GM18517 (cell line): ENCODE measurements at regions not wholly inside any gene's neighbourhood (a gene's known extent, or its start where the extent isn't known, plus 50 kb on each side); places are given as distances from the start of the nearest gene placed in this dataset.
"Not testable (repeated sequence)": the region's sequence is repeated elsewhere in the genome, so short reads cannot be mapped to it uniquely, and the experiment has no call there.

Experiments
- ATAC-seq: cut with Tn5 transposase; IDR thresholded peaks from one replicate; pipeline ENCODE4 v1.9.1; 2021; ENCODE audit warnings: mild to moderate bottlenecking, moderate library complexity; ENCODE audit not compliant: unreplicated experiment

GRCh38 chr6:133099573-133099972 lies 141.6 kb upstream of the EYA4 start:
- no peak for ATAC-seq

- ATAC-seq = no peak
These were observed 140.3 kb upstream of the EYA4 start for GRCh38 chr6:133100865-133101264.

GRCh38 chr6:133101790-133102189 lies 139.4 kb upstream of the EYA4 start:
- ATAC-seq = no peak

DNA sequence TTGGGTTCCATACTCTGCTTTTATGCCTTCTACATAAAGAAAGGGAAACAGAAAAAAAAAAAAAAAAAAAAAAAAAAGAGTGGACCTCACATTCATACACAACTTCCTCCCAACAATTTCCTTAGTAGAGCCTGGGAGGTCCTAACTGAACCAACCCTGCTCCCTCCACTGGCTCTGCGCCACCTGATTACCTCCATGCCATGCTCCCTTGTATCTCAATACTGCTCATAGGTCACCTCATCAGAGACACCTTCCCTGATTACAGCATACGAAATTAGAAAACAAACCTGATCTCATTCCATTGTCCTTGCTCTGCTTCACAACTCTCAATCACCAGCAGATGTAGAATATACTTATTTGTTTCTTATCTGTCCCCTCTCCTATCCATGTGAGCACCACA lies 134.2 kb upstream of the EYA4 start:
- ATAC-seq = no peak

DNA sequence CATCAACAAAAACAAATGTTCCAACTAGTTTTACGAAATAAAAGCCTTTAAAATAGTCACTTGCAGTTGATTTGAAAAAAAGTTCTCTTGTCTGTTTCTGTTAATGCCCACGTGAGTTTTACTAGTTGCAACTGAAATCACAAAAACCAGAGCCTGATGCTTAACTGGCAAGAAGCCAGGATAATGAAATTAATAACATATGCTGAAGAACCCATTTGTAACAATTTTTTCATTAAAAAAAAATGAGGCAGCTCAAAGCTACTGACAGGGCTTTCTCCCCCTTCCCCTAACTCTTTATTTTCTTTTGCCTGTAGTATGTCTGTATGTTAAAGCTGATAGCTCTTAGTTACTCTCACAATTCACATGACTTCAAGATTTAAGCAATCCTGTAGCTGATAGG lies 132.7 kb upstream of the EYA4 start:
- ATAC-seq = no peak

DNA sequence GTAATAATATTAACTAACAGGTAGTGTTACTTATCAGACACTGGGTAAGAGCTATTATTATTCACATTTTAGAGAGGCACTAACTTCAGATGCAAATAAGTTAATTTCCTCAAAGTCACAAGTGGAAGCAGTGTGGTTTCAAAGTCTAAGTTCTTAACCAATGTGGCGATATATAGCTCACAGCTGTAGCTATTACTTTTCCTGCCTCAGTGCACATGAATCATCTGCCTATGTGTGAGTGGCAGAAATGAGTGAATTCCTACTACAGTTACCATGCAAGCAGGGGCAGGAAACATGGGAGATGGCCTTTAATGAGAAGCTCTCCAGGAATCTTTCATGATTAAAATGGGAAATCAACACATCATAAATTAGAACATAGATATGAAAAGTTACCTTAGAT lies 126.2 kb upstream of the EYA4 start:
- no peak for ATAC-seq

GRCh38 chr6:133115946-133116345 lies 125.2 kb upstream of the EYA4 start:
- no peak for ATAC-seq

- ATAC-seq = no peak
These were observed 113.0 kb upstream of the EYA4 start for GRCh38 chr6:133128191-133128590.

DNA sequence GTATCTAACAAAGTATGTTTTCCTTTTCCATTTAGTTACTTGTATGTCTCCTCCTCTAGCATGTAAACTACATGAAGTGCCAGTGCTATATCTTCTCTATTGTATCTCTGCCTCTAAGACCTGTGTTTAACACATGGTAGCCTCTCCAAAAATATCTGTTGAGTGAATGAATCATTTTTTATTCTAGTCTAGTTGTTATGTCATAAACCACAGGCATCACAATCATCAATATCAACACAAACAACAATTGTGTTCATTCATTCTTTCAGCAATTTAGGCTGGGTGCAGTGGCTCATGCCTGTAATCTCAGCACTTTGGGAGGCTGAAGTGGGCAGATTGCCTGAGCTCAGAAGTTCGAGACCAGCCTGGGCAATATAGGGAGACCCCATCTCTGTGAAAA lies 111.6 kb upstream of the EYA4 start:
- ATAC-seq = no peak

DNA sequence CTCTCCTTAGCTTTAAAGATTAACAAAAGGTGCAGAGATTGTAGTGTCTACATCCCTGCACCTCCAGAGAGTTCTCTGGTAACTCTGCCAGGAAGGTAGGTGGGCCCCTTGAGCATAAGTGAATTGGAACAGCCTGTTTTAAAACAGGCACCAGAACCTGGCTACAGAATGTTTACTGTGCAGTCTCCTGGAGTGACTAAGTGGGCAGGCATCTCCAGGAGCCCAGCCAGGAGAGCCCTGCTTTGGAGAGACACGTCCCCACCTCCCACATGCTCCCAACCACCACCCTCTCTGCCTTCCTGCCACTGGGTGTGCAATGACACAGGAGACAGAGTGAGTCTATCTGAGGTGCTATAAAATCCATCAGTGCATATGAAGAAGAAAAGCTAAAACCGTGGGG lies 110.3 kb upstream of the EYA4 start:
- ATAC-seq = no peak

- ATAC-seq = no peak
These were observed 109.3 kb upstream of the EYA4 start for GRCh38 chr6:133131621-133132465.

- no peak for ATAC-seq
These were observed 108.6 kb upstream of the EYA4 start for GRCh38 chr6:133132466-133132971.

DNA sequence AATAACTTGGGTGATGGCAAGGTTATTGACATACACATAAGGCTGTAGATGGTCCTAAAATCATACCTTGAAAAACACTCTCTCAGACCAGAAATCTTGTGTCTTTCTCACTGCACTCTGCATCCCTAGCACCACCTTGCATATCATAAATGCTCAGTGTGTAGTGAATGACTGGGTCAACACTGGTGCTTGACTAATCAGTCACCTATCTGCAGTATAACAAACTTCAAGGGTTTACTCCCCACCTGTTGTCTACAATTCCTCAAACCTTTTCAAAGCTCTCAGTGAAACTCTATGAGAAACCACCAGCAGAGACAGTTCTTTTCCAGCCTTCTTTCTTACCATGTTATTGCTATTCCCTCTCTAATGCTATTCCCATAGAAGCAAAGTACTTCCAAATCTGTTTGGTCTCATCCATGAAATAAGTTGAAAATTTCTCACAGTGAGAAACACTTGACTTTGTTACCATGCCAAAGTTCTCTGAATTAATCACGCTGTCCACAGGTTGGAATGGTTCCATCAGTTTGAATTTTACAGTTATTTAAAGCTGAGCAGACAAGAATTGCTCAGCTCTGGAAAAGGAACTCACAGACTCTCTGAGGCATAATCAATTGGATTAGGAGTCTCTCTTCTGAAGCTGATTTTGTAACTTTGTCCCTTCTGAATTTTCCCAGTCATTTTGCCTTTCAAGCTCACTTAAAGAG lies 104.8 kb upstream of the EYA4 start:
- no peak for ATAC-seq

- not testable (repeated sequence) for ATAC-seq
These were observed 93.5 kb upstream of the EYA4 start for GRCh38 chr6:133147470-133148184.

- no peak for ATAC-seq
These were observed 84.5 kb upstream of the EYA4 start for GRCh38 chr6:133156689-133157088.

DNA sequence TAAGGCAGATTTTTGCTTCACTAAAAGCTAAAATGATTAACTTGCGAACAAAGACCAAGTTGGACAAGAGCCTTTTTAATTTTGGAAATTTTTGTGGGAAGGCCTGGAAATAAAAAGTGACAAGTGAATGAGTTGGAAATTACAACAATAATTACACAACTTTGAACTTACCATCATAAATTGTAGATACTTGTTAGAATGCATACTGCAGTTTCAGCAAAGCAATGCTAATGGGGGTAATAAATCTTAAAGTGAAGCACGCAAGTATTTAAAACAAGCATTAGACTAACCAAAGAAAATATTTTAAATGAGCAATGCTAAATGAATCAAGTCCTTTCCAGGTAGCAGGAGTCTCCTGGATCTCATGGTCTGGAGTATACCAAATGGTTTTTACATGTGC lies 83.2 kb upstream of the EYA4 start:
- no peak for ATAC-seq

- ATAC-seq = no peak
These were observed 81.8 kb upstream of the EYA4 start for GRCh38 chr6:133159255-133159795.

GRCh38 chr6:133160536-133160935 lies 80.6 kb upstream of the EYA4 start:
- no peak for ATAC-seq

DNA sequence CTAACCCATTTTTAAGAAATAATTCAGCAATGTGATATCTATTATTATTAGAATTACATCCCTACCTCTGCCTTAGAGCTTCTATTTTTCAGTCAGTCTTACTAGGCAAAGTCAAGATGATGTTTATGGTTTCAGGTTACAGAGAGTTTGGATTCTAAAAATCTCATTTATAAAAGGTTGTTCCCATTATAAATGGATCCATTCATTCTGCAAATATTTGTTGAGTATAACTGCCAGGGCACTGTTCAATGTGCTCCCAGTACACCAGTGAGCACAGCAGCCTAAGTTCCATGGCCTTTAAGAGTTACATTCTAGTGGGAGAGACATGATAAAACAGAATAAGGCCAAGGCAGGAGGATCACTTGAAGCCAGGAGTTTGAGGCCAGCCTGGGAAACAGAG lies 75.9 kb upstream of the EYA4 start:
- ATAC-seq = no peak

DNA sequence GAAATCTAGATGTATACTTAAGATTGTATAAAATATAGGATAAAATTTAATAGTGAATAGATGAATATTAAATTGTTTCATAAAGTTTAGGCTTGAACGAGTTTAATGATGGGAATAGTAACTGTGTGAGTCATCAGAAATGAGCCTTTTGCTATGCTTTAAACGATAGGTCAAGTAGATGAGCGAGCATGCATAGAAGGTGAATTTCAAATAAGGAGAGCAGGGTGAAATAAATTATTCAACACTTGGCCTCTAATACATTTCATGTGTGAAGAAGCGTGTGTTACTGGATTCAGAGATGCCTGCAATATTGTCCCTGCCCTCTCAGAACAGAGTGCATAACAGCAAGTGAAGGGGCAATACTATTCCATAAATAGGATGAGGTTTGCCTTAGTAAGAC lies 74.4 kb upstream of the EYA4 start:
- no peak for ATAC-seq

DNA sequence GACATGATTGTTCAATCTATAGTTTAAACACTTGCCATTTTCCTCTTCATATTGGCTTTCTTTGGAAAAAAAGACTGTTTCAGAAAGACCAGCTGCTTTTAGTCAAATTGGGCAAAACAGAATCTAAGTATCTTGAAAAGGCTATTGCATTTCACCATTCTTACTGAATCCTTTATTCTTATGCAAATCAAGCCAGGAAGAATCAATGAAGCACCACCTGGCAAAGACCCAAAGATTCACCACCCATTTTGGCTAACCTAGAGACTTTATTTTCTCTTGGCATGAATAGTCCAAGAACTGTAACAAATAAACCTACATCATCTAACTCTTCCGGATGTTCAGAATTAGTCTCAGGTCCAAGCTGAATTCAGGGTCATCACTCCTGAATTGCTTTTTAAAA lies 71.3 kb upstream of the EYA4 start:
- ATAC-seq = no peak
